GM12878 (cell line): ENCODE measurements at regions not wholly inside any gene's neighbourhood (a gene's known extent, or its start where the extent isn't known, plus 50 kb on each side); places are given as distances from the start of the nearest gene placed in this dataset.

ENCODE experiments used
- BCL3 ChIP-seq: IDR thresholded peaks from 2 replicates; pipeline ENCODE4 v1.6.1; 2011; ENCODE audit warnings: borderline replicate concordance, low read depth, mild to moderate bottlenecking, moderate library complexity, low read length; ENCODE audit not compliant: insufficient read depth, poor library complexity, severe bottlenecking
- CBX3 ChIP-seq: fragments of 200-600 bp; sonication (generic); IDR thresholded peaks from 2 replicates; pipeline ENCODE4 v1.6.1; 2016; ENCODE audit warnings: low read depth, borderline replicate concordance
- CHD1 ChIP-seq: IDR thresholded peaks from 2 replicates; pipeline ENCODE4 v1.6.1; 2012; ENCODE audit warnings: low read depth, low read length, improper control_type of control experiment
- CUX1 ChIP-seq: IDR thresholded peaks from 2 replicates; pipeline ENCODE4 v1.6.1; 2012; ENCODE audit warnings: improper control_type of control experiment, low read depth, low read length; ENCODE audit not compliant: insufficient replicate concordance
- E2F4 ChIP-seq: IDR thresholded peaks from 2 replicates; pipeline ENCODE4 v1.6.1; 2012; ENCODE audit warnings: low read depth, low read length, improper control_type of control experiment
- MEF2A ChIP-seq: IDR thresholded peaks from 2 replicates; pipeline ENCODE4 v1.6.1; 2011; ENCODE audit warnings: low read depth, mild to moderate bottlenecking, low read length, moderate library complexity; ENCODE audit not compliant: insufficient read depth
- TCF12 ChIP-seq: IDR thresholded peaks from 2 replicates; pipeline ENCODE4 v1.6.1; 2011; ENCODE audit warnings: low read depth, mild to moderate bottlenecking, low read length
- ZNF24 ChIP-seq: fragments of 450-650 bp; IDR thresholded peaks from 2 replicates; pipeline ENCODE4 v1.6.1; 2017; ENCODE audit warnings: antibody characterized with exemption, mild to moderate bottlenecking

DNA sequence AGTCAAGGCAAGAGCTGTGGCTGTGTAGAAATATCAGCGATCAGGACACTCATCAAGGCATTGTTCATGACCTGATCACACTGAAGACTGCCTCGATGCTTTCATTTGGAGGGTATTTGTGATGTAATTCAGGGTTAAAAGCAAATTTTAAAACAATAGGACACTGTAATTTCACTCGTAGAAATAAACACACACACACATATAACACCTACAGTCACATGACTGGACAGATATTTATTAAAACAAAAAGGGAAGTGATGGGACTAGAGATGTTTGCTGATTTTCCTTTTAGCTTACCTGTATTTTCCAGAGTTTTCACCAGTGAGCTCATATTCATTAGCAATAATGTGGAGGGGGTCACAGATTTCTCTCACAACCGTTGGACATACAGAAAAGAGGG, 51.1 kb upstream of the KDR start (continued):
- no peak for TF ChIP-seq CUX1
- no peak for TF ChIP-seq CHD1
- TF ChIP-seq MEF2A: no peak
- no peak for TF ChIP-seq CBX3
- TF ChIP-seq E2F4: no peak
- no peak for TF ChIP-seq TCF12
- no peak for TF ChIP-seq BCL3
- no peak for TF ChIP-seq ZNF24
